Keratinocyte (primary cell): ENCODE measurements at regions not wholly inside any gene's neighbourhood (a gene's known extent, or its start where the extent isn't known, plus 50 kb on each side); places are given as distances from the start of the nearest gene placed in this dataset.

Source experiments
- DNase-seq: peaks from one replicate; pipeline ENCODE4 v3.0.0-alpha.2; 2011; ENCODE audit warnings: low read depth, missing footprints, low spot score
- FAIRE-seq: peaks from 2 replicates; lab custom pipeline; 2011; peaks lifted over from hg19 to GRCh38; lab: Jason Lieb, UNC
- H2AFZ ChIP-seq: 2 replicates; pipeline ENCODE4 v1.6.0; 2012; ENCODE audit warnings: low read length, control low read depth, inconsistent platforms; ENCODE audit not compliant: control insufficient read depth
- H3K27ac ChIP-seq: 2 replicates; pipeline ENCODE4 v1.5.1; 2011; ENCODE audit warnings: low read length; ENCODE audit not compliant: control insufficient read depth, insufficient read depth
- H3K27me3 ChIP-seq: 3 replicates; pipeline ENCODE4 v1.6.0; 2011; ENCODE audit warnings: low read length; ENCODE audit not compliant: control insufficient read depth, insufficient read depth; ENCODE audit errors: extremely low read depth
- H3K36me3 ChIP-seq, 2 experiments: 2 replicates in 1 of 2; 3 replicates in 1 of 2; pipeline ENCODE4 v1.5.1; 2011; ENCODE audit warnings: low read length in 2 of 2, mild to moderate bottlenecking in 1 of 2; ENCODE audit not compliant: control insufficient read depth in 2 of 2, insufficient read depth in 2 of 2; ENCODE audit errors: extremely low read depth in 1 of 2
- H3K4me1 ChIP-seq: 3 replicates; pipeline ENCODE4 v1.5.1; 2011; ENCODE audit warnings: low read length; ENCODE audit not compliant: control insufficient read depth, insufficient read depth; ENCODE audit errors: extremely low read depth
- H3K4me2 ChIP-seq: 3 replicates; pipeline ENCODE4 v1.6.0; 2011; ENCODE audit warnings: low read depth, low read length; ENCODE audit not compliant: control insufficient read depth, insufficient read depth; ENCODE audit errors: extremely low read depth
- H3K4me3 ChIP-seq, 3 experiments: fragments of 200-600 bp in 1 of 3; sonication (generic) in 1 of 3; 2 replicates in 2 of 3; 3 replicates in 1 of 3; pipeline ENCODE4 v1.5.1; 2011 to 2016; ENCODE audit warnings: low read length in 3 of 3, mild to moderate bottlenecking in 3 of 3, control low read depth in 2 of 3, inconsistent platforms in 1 of 3, low read depth in 1 of 3, mixed read lengths in 1 of 3, mixed run types in 1 of 3, moderate library complexity in 1 of 3; ENCODE audit not compliant: control insufficient read depth in 2 of 3, insufficient read depth in 2 of 3; ENCODE audit errors: extremely low read depth in 1 of 3
- H3K79me2 ChIP-seq: 2 replicates; pipeline ENCODE4 v1.6.0; 2012; ENCODE audit warnings: low read length; ENCODE audit not compliant: control insufficient read depth, insufficient read depth
- H3K9ac ChIP-seq: 3 replicates; pipeline ENCODE4 v1.6.0; 2011; ENCODE audit warnings: low read length; ENCODE audit not compliant: control insufficient read depth, insufficient read depth; ENCODE audit errors: extremely low read depth
- H3K9me1 ChIP-seq: 3 replicates; pipeline ENCODE4 v1.6.0; 2011; ENCODE audit warnings: low read length; ENCODE audit not compliant: control insufficient read depth, insufficient read depth; ENCODE audit errors: extremely low read depth
- H3K9me3 ChIP-seq: 2 replicates; pipeline ENCODE4 v1.5.1; 2012; ENCODE audit warnings: low read depth, low read length; ENCODE audit not compliant: control insufficient read depth
- H4K20me1 ChIP-seq: 3 replicates; pipeline ENCODE4 v1.6.0; 2011; ENCODE audit warnings: low read length; ENCODE audit not compliant: control insufficient read depth, insufficient read depth; ENCODE audit errors: extremely low read depth
- EZH2 ChIP-seq: IDR thresholded peaks from one replicate; pipeline ENCODE4 v1.6.1; 2012; ENCODE audit warnings: inconsistent platforms, mild to moderate bottlenecking, low read length, moderate library complexity
- dilution Hi-C: fragments of 300-500 bp; cut with MboI; formaldehyde crosslinking; loops from one replicate; pipeline ENCODE4 v1.7.0; 2020; ENCODE audit warnings: low sequenced_read_pairs; ENCODE audit not compliant: extremely low pct_ligation_motif_present
- TF ChIP-seq, protein P1 (sequence below), 3 experiments: IDR thresholded peaks in 1 of 3; conservative IDR thresholded peaks in 1 of 3; optimal IDR thresholded peaks in 1 of 3; 2 replicates in 2 of 3; 3 replicates in 1 of 3; pipeline versions ENCODE3 to v1.5.1; 2011; ENCODE audit warnings: low read length in 3 of 3, mild to moderate bottlenecking in 3 of 3, moderate library complexity in 2 of 3, control low read depth in 1 of 3, inconsistent platforms in 1 of 3; ENCODE audit not compliant: insufficient read depth in 2 of 3; ENCODE audit errors: extremely low read depth in 1 of 3

DNA sequence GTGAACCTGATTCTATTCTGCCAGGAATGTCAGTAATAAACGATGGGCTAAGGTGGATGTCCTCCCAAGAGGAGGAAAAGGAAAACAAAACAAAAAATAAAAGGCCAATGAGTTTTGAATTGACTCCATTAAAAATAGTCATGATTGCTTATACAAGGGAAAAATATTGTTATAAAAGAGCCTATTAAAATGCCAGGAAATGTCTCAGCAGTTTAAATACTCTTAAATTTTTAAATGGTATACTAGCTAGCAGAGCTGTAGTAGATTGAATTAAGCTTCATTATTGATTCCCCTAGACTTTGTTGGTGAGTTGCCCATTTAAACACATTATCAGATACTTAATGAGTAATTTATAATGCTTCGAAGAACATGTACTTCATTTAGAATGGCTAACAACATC lies 990.9 kb upstream of the GJE1 start:
- no peaks in the 10 kb centered on the region for H3K27me3 ChIP-seq
- no peaks in the 10 kb centered on the region for H3K9me1 ChIP-seq
- no peaks in the 10 kb centered on the region for H4K20me1 ChIP-seq
- DNase-seq (no peak), FAIRE-seq (no peak)
- TF ChIP-seq EZH2 = no peak
- TF ChIP-seq, protein P1, sequence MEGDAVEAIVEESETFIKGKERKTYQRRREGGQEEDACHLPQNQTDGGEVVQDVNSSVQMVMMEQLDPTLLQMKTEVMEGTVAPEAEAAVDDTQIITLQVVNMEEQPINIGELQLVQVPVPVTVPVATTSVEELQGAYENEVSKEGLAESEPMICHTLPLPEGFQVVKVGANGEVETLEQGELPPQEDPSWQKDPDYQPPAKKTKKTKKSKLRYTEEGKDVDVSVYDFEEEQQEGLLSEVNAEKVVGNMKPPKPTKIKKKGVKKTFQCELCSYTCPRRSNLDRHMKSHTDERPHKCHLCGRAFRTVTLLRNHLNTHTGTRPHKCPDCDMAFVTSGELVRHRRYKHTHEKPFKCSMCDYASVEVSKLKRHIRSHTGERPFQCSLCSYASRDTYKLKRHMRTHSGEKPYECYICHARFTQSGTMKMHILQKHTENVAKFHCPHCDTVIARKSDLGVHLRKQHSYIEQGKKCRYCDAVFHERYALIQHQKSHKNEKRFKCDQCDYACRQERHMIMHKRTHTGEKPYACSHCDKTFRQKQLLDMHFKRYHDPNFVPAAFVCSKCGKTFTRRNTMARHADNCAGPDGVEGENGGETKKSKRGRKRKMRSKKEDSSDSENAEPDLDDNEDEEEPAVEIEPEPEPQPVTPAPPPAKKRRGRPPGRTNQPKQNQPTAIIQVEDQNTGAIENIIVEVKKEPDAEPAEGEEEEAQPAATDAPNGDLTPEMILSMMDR (optimal IDR thresholded peaks at IDR 0.05 in 1 of 3, IDR thresholded peaks at IDR 0.05 in 1 of 3, conservative IDR thresholded peaks at IDR 0.05 in 1 of 3; ENCODE audit: extremely low read depth in 1 of 3, insufficient read depth in 2 of 3, low read length in 3 of 3) = no peak
- H3K4me2 ChIP-seq = no peak overlapping the region
- H3K36me3 ChIP-seq = no peaks in the 10 kb centered on the region
- H2AFZ ChIP-seq = no peak overlapping the region
- H3K4me1 ChIP-seq = no peaks in the 10 kb centered on the region
- no peaks in the 10 kb centered on the region for H3K9me3 ChIP-seq
- H3K27ac ChIP-seq = no peak overlapping the region
- H3K79me2 ChIP-seq = no peaks in the 10 kb centered on the region
- dilution Hi-C loops = no loop called here
- no peak overlapping the region for H3K9ac ChIP-seq
- no peak overlapping the region for H3K4me3 ChIP-seq

DNA sequence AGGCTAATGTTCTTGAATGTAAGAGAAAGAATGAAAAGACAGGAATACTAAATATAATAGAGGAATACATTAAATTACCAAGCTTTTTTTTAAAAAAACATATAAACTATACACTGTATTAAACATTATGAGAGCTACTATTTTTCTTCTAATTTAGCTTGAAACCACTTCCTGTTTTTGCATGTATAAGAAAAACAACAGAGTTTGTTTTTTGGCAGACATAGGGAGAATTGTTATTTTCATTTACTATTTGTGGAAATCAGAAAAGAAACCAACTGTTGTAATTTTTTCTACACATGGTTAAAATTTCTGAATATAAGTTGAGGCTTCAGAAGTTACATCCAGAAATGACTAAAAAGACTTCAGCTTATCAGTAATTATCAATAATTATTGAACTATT lies 991.8 kb upstream of the GJE1 start:
- Histone ChIP-seq H4K20me1 (no peaks in the 10 kb centered on the region), H2AFZ (no peak overlapping the region), H3K4me2 (no peak overlapping the region), H3K4me1 (no peaks in the 10 kb centered on the region), H3K27ac (no peak overlapping the region), H3K36me3 (no peaks in the 10 kb centered on the region), H3K27me3 (no peaks in the 10 kb centered on the region), H3K4me3 (no peak overlapping the region), H3K9me3 (no peaks in the 10 kb centered on the region), H3K9me1 (no peaks in the 10 kb centered on the region), H3K79me2 (no peaks in the 10 kb centered on the region), H3K9ac (no peak overlapping the region)
- FAIRE-seq (no peak), DNase-seq (no peak)
- dilution Hi-C loops = no loop called here
- TF ChIP-seq, protein P1 (optimal IDR thresholded peaks at IDR 0.05 in 1 of 3, IDR thresholded peaks at IDR 0.05 in 1 of 3, conservative IDR thresholded peaks at IDR 0.05 in 1 of 3; ENCODE audit: extremely low read depth in 1 of 3, insufficient read depth in 2 of 3, low read length in 3 of 3) = no peak
- no peak for TF ChIP-seq EZH2
